ENCODE measurements at regions not wholly inside any gene's neighbourhood (a gene's known extent, or its start where the extent isn't known, plus 50 kb on each side); places are given as distances from the start of the nearest gene placed in this dataset.

DNA sequence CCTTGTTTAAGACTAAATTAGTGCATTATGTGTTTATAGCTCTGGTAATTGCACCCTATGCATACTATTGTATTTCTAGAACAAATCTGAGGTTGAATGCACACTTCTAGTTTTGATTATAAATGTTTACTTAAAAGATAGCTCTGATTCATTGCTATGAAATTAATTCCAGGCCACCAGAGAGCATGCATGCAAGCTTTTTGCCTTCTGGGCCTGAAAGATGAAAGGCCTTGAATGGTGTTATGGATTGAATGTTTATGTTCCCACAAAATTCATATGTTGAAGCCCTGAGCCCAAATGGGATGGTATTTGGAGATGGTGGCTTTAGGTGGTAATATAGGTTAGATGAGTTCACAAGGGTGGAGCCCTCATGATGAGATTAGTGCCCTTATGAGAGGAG is 695.0 kb upstream of the MAP3K7 start:
- no peaks in the 10 kb centered on the region for H3K9me3 ChIP-seq (ENCODE audit: control insufficient read depth, low read depth, low read length)
- H3K9ac ChIP-seq (ENCODE audit: extremely low read depth, insufficient read length, low read length) = no peak overlapping the region
- no peak overlapping the region for H2BK20ac ChIP-seq (ENCODE audit: low read depth, low read length, poor library complexity, severe bottlenecking)
- H3K18ac ChIP-seq (ENCODE audit: insufficient read length, low read depth, low read length) = no peak overlapping the region
- no peak overlapping the region for H3K14ac ChIP-seq (ENCODE audit: insufficient read depth, low read length)
- H3K27me3 Mint-ChIP-seq (ENCODE audit: low read depth) = peaks cover 91% of the 10 kb centered on the region
- peaks cover 20 to 22% of the 10 kb centered on the region in 2 experiments for H3K4me1 Mint-ChIP-seq
- H4K91ac ChIP-seq (ENCODE audit: insufficient read length, low read depth, low read length) = no peak overlapping the region
- no peak overlapping the region for H3K23ac ChIP-seq (ENCODE audit: insufficient read length, low read depth, low read length)
- TF ChIP-seq, protein P1, sequence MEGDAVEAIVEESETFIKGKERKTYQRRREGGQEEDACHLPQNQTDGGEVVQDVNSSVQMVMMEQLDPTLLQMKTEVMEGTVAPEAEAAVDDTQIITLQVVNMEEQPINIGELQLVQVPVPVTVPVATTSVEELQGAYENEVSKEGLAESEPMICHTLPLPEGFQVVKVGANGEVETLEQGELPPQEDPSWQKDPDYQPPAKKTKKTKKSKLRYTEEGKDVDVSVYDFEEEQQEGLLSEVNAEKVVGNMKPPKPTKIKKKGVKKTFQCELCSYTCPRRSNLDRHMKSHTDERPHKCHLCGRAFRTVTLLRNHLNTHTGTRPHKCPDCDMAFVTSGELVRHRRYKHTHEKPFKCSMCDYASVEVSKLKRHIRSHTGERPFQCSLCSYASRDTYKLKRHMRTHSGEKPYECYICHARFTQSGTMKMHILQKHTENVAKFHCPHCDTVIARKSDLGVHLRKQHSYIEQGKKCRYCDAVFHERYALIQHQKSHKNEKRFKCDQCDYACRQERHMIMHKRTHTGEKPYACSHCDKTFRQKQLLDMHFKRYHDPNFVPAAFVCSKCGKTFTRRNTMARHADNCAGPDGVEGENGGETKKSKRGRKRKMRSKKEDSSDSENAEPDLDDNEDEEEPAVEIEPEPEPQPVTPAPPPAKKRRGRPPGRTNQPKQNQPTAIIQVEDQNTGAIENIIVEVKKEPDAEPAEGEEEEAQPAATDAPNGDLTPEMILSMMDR (conservative IDR thresholded peaks at IDR 0.05) = no peak
- no peak overlapping the region for H2BK120ac ChIP-seq (ENCODE audit: low read depth, low read length, poor library complexity, severe bottlenecking)
- no peak overlapping the region for H2AK5ac ChIP-seq (ENCODE audit: insufficient read length, low read length)
- H3K4me2 ChIP-seq (ENCODE audit: insufficient read depth, insufficient read length, low read length) = no peak overlapping the region
- H3K4me3 Mint-ChIP-seq = no peak overlapping the region
- H4K5ac ChIP-seq (ENCODE audit: insufficient read length, low read depth, low read length) = no peak overlapping the region
- H3K27ac ChIP-seq (ENCODE audit: insufficient read length, low read depth, low read length) = no peak overlapping the region
- no peak overlapping the region for H2AFZ ChIP-seq (ENCODE audit: low read length)
- no peak overlapping the region for H4K8ac ChIP-seq (replicated peaks; ENCODE audit: insufficient read length, low read depth, low read length)
- no peaks in the 10 kb centered on the region for H4K20me1 ChIP-seq (ENCODE audit: control insufficient read depth, insufficient read depth, insufficient read length)
- H3K79me2 ChIP-seq (ENCODE audit: insufficient read depth, low read length) = no peaks in the 10 kb centered on the region
- no peak overlapping the region for H2BK15ac ChIP-seq (ENCODE audit: low read depth, low read length)
- no peak overlapping the region for H2BK12ac ChIP-seq (ENCODE audit: insufficient read length, low read depth, low read length)
- no peak overlapping the region for H3T11ph ChIP-seq (ENCODE audit: low read length)
- no peak overlapping the region for H3K4ac ChIP-seq (ENCODE audit: low read depth, low read length)
- no peaks in the 10 kb centered on the region for H3K9me3 Mint-ChIP-seq
- no peaks in the 10 kb centered on the region for H3K36me3 Mint-ChIP-seq (ENCODE audit: insufficient read depth in 1 of 3, low read depth in 3 of 3)
- H3K79me1 ChIP-seq (ENCODE audit: insufficient read depth, low read depth, low read length, poor library complexity, severe bottlenecking) = no peaks in the 10 kb centered on the region
- H3K4me1 ChIP-seq (ENCODE audit: insufficient read depth, low read length) = peaks cover 9% of the 10 kb centered on the region
- no peak overlapping the region for H2BK5ac ChIP-seq (ENCODE audit: insufficient read length, low read length)
- H3K27me3 ChIP-seq (ENCODE audit: insufficient read depth, low read length) = no peaks in the 10 kb centered on the region; the same call in 1 of the 2 replicates
- DNase-seq = no peak
- no peaks in the 10 kb centered on the region for H3K23me2 ChIP-seq (ENCODE audit: insufficient read length, low read depth, low read length, poor library complexity, severe bottlenecking)
- H3K27ac Mint-ChIP-seq = no peak overlapping the region
- no peak overlapping the region for H3K56ac ChIP-seq (ENCODE audit: insufficient read length, low read depth, low read length)

All from H9 (cell line).